SH-SY5Y (cell line): ENCODE measurements at regions not wholly inside any gene's neighbourhood (a gene's known extent, or its start where the extent isn't known, plus 50 kb on each side); places are given as distances from the start of the nearest gene placed in this dataset.

Source experiments
- GATA2 ChIP-seq: IDR thresholded peaks from 2 replicates; pipeline ENCODE4 v1.6.1; 2011; ENCODE audit warnings: mild to moderate bottlenecking, low read depth, low read length
- GATA3 ChIP-seq: IDR thresholded peaks from 2 replicates; pipeline ENCODE4 v1.6.1; 2011; ENCODE audit warnings: low read depth, mild to moderate bottlenecking, low read length, moderate library complexity

GRCh38 chr4:42310358-42310757 is 86.9 kb upstream of the SHISA3 start:
- no peak for TF ChIP-seq GATA2
- no peak for TF ChIP-seq GATA3

GRCh38 chr4:42310806-42311205 is 86.5 kb upstream of the SHISA3 start:
- TF ChIP-seq GATA2 (no peak), GATA3 (no peak)

GRCh38 chr4:42311591-42311990 is 85.7 kb upstream of the SHISA3 start:
- no peak for TF ChIP-seq GATA2
- no peak for TF ChIP-seq GATA3

DNA sequence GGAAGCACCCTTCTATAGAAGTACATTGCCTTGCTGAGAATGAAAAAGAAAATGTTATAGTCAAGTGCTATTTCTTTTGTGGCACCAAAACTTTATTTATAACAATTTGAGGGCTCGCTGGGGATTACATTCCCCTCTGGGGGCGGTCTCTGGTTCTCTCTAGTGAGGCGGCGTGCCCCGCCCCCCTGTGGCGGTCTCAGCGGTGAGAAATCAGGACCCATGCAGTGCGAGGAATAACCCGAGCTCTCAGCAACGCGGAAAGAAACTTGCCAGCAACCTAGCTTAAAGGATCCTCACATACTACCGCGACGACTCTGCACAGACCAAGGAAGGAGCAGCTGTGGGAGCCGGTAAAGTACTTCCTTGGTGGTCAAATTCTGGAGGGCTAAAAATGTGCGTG is 83.4 kb upstream of the SHISA3 start:
- TF ChIP-seq GATA2 = no peak

DNA sequence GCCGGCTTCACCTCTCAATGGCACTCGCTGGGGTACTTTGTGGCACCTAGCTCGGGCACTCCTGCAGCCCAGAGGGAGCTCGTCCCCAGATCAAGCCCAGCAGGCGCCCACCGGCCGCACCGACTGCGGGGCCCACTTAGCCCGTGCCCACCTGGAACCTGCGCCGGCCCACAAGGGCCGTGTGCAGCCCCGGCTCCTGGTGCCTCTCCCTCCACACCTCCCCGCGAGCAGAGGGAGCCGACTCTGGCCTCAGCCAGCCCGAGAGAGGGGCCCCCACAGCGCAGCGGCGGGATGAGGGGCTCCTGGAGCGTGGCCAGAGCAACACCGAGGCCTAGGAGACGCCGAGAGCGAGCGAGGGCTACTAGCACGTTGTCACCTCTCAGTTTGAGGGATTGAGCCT is 82.1 kb upstream of the SHISA3 start:
- TF ChIP-seq GATA3 (no peak), GATA2 (no peak)

DNA sequence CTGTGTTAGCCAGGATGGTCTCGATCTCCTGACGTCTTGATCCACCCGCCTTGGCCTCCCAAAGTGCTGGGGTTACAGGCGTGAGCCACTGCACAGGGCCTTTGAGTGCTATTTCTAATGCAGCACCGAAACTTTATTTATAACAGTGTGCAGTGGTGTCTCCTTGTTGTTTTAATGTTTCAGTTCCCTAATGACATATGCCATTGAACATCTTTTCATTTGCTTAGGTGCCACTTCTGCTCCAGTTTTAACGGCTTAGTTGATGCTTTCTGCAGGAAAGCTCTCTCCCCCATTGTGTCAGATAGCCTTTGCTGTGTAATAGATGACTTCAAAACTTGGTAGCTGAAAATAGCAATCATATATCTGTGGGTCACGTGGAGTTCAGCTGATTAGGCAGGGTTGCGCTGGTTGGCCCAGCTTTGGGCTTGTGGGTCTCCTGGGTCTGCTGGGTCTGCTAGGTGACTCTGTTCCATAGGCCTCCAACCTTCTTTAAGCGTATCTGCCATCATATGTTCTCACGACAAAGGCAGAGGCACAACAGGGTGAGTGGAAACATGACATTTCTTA is 76.4 kb upstream of the SHISA3 start:
- TF ChIP-seq GATA2 = no peak

DNA sequence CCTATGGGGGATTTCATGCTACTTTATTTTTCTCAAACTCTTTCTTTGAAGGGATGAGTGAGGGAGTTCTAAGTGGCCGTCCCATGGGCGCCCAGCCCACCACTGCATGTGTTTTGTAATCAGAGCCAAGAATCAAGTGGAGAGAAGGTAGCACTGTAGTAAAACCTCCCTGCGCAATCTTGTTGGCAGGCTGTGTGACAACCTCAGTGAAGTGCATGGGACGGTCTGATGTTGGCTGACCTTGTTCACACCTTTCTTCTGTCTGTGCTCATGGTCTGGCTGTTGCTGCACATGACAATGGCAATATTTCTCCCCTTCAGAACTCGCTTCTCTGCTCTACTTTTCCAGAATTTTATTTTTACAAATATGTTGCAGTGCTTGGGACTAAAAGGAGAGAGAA is 71.2 kb upstream of the SHISA3 start:
- TF ChIP-seq GATA3 = no peak
- TF ChIP-seq GATA2 = no peak

DNA sequence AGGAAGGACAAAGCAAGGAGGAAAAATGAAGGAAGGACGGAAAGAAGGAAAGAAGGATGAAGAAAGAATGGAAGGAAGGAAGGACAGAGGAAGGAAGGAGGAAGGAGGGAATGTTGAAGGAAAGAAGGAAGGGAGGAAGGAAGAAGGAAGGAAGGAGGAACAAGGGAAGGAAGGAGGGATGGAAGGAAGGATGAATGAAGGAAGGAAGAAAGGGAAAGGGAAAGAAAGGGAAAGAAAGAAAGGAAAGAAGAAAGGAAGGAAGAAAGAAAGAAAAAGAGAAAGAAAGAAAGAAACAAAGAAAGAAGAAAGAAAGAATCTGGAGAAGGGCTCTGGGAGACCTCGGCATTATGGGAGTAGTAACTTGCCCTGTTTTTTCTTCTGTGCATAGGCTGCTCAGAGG is 70.8 kb upstream of the SHISA3 start:
- TF ChIP-seq GATA2 = no peak
- no peak for TF ChIP-seq GATA3

- TF ChIP-seq GATA3 (no peak), GATA2 (no peak)
Measured at GRCh38 chr4:42327323-42327722, 70.0 kb upstream of the SHISA3 start.

DNA sequence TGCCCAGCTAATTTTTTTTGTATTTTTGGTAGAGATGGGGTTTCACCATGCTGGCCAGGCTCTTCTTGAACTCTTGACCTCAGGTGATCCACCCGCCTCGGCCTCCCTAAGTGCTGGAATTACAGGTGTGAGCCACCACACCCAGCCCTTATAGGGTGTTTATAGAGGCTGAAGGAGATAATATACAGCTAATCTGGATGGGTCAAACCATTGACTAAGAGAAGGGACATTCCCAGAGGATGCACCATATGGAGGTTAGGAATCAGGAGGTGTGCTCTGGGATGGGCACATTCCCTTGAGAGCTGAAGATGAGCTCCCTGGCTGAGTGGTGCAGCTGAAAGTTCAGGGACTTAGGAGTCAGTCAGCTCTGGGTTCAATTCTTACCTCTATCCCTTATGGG is 68.3 kb upstream of the SHISA3 start:
- TF ChIP-seq GATA3 (no peak), GATA2 (no peak)

- no peak for TF ChIP-seq GATA3
- no peak for TF ChIP-seq GATA2
Measured at GRCh38 chr4:42329421-42329820, 67.9 kb upstream of the SHISA3 start.

DNA sequence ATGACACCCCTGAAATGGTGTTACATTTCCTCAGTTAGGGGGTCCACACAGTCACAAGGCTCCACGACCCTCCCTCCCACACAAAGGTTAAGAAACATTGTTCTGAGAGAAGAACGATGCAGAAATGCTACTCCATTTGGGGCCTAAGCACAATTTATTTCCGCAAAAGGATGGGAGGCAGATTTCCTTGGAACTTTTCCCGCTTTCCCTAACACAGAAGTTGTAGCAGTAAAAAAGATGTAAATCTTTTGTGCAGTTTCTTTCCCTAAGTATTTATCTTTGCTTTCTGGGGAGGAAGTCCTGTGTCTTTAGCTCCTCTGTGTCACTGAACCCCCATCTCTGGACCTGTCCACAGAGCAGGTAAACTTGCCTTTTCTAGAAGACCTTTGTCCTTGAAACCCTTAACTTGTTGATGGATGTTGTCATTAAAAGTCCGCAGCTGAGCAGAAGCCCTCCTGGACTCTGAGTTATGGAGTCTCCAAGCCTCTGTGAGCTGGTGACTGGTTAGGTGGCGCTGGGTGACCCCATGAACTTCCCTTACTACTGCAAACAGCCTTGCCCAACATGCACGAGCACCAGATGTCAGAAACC is 67.2 kb upstream of the SHISA3 start:
- TF ChIP-seq GATA2 (no peak), GATA3 (no peak)

DNA sequence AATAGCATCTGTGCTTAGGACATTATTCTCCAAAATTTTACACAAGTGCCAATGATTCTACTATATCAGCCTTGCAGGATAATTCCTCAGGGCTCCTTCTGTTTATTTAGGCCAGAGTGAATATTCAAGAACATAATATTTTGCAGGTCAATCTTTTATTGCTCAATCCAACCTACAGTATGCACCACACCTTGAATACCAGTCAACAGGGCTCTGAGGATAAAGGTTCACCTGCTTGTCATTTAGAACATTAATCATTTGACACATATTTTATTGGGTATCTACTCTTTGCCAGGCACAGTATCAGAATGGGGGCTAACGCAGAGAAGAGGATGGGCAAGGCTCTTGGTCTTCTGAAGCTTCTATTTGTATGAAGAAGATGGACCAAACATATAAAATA is 66.2 kb upstream of the SHISA3 start:
- no peak for TF ChIP-seq GATA3

DNA sequence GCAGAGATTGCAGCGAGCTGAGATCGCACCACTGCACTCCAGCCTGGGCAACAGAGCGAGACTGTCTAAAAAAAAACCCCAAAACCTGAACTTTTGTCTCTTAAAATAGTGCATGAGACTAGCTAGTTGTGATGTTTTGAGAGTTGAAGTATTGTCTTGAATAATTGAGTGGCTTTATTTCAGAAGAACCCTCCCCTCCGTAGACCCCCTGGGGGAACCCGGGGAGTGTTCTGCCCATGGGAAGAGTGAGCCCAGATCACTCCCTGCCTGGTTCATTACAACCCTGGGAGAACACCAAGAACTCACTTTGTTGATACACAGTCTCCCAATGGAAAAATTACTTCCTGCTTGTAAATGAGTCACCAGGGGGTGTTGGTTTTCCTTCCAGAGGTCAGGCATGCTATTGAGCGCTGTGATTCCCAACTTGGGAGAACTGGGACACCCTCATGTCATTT is 65.3 kb upstream of the SHISA3 start:
- no peak for TF ChIP-seq GATA3
- TF ChIP-seq GATA2 = no peak

DNA sequence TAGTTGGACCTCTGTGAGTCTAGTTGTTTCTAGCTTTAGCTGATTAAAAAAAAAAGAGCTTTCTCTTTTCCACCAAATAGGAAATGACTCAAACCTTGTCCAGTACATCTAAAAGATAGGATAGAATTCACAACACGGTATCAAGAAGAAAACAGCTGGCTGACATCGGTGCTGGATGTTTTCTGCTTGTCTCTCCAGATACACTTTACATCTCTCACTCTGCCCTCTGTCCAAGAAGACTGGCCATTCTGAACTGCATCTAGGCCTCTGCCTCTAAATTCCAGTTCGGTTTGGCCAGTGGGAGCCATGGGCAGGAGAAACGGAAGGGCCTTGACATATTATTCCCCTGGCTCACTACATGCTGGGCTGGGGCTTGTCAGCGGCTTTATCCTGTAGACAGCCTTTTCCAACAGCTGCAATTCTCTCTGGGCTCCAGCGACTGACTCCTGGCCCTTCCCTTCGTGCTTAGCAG is 57.3 kb upstream of the SHISA3 start:
- TF ChIP-seq GATA3 (no peak), GATA2 (no peak)

DNA sequence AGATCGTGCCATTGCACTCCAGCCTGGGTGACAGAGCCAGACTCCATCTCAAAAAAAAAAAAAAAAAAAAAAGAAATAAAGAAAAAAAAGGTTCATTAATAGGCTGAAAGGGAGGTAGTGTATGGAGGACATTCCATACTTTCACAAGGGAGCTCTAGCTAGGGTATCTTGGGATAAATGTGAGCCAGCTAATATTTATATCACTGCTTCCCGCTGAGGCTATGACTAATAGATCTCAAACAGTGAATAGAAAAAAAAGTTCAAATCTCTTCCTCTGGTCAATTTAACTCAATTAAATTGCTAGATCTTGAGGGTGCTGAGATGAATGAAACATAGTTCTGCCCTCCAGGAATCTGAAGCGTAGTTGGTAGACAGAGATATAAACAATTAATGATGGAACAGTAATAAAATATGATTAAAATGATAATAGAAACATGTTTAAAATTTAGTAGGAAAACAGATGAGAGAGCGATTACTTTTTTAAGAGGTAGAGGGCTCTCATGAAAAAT is 55.7 kb upstream of the SHISA3 start:
- no peak for TF ChIP-seq GATA2
- no peak for TF ChIP-seq GATA3
